AG09319 (cell line): ENCODE measurements at regions not wholly inside any gene's neighbourhood (a gene's known extent, or its start where the extent isn't known, plus 50 kb on each side); places are given as distances from the start of the nearest gene placed in this dataset.
A peak's percentile ranks its signal among the peaks of the same experiment; 100 is the strongest.

Experiments
- DNase-seq: peaks from one replicate; pipeline ENCODE4 v3.0.0-alpha.2; 2010; ENCODE audit warnings: low read depth; ENCODE audit errors: extremely low read depth
- CTCF ChIP-seq: IDR thresholded peaks from 2 replicates; pipeline ENCODE4 v1.5.1; 2011; ENCODE audit warnings: low read depth, mild to moderate bottlenecking, inconsistent platforms, low read length, moderate library complexity

- DNase-seq, result peak; percentile 56
- no peak for TF ChIP-seq CTCF
Observed at GRCh38 chr20:51335329-51335841, 207.1 kb downstream of the NFATC2 start.

GRCh38 chr20:51334609-51335008, 207.9 kb downstream of the NFATC2 start:
- TF ChIP-seq CTCF, result no peak
- no peak for DNase-seq

GRCh38 chr20:51333971-51334370, 208.5 kb downstream of the NFATC2 start:
- TF ChIP-seq CTCF, result no peak
- no peak for DNase-seq

GRCh38 chr20:51333446-51333845, 209.1 kb downstream of the NFATC2 start:
- no peak for TF ChIP-seq CTCF
- no peak for DNase-seq

GRCh38 chr20:51331481-51331880, 211.0 kb downstream of the NFATC2 start:
- no peak for TF ChIP-seq CTCF
- DNase-seq, result no peak

GRCh38 chr20:51329845-51330244, 212.7 kb downstream of the NFATC2 start:
- DNase-seq, result no peak
- no peak for TF ChIP-seq CTCF

- peak; percentile 28 for DNase-seq
- no peak for TF ChIP-seq CTCF
Observed at GRCh38 chr20:51327251-51327841, 215.2 kb downstream of the NFATC2 start.
